Liver (tissue), 3 donors: ENCODE measurements at regions not wholly inside any gene's neighbourhood (a gene's known extent, or its start where the extent isn't known, plus 50 kb on each side); places are given as distances from the start of the nearest gene placed in this dataset.

Source experiments
- CTCF ChIP-seq: fragments of 150-350 bp; IDR thresholded peaks from 2 replicates; pipeline ENCODE4 v1.5.1; 2017; ENCODE audit warnings: improper control_type of control experiment, low read depth, low read length; ENCODE audit not compliant: missing input control
- FOXA1 ChIP-seq: IDR thresholded peaks from 2 replicates; pipeline ENCODE4 v1.6.1; 2016; ENCODE audit warnings: antibody characterized with exemption
- MAX ChIP-seq: IDR thresholded peaks from 2 replicates; pipeline ENCODE4 v1.6.1; 2016; ENCODE audit warnings: antibody characterized with exemption
- SP1 ChIP-seq: IDR thresholded peaks from 2 replicates; pipeline ENCODE4 v1.6.1; 2018; ENCODE audit warnings: antibody characterized with exemption, mild to moderate bottlenecking
- ZBTB33 ChIP-seq: IDR thresholded peaks from 2 replicates; pipeline ENCODE4 v1.6.1; 2016; ENCODE audit warnings: antibody characterized with exemption
- donor health status: healthy.
- donor health status: healthy.

- TF ChIP-seq CTCF, result no peak
- TF ChIP-seq ZBTB33, result no peak
- no peak for TF ChIP-seq MAX
- no peak for TF ChIP-seq SP1
- TF ChIP-seq FOXA1, result no peak
Observed at GRCh38 chr6:170475118-170475517, 78.0 kb downstream of the PSMB1 start.
